Liver (tissue), 8 donors: ENCODE measurements at regions not wholly inside any gene's neighbourhood (a gene's known extent, or its start where the extent isn't known, plus 50 kb on each side); places are given as distances from the start of the nearest gene placed in this dataset.

Experiments used
- DNase-seq: peaks from one replicate; pipeline ENCODE4 v3.0.0-alpha.2; 2017; ENCODE audit warnings: low spot score
- H3K27ac ChIP-seq, 2 donors: one replicate each; pipeline ENCODE4 v1.7.0; 2013; ENCODE audit warnings: inconsistent platforms in 2 of 2, low read length in 2 of 2, control low read depth in 1 of 2, low read depth in 1 of 2, mild to moderate bottlenecking in 1 of 2
- H3K27me3 ChIP-seq, 4 donors: one replicate each; pipeline versions ENCODE4 v1.6.1 to v1.7.0; 2013; ENCODE audit warnings: low read length in 3 of 4, inconsistent platforms in 1 of 4, mild to moderate bottlenecking in 1 of 4, moderate library complexity in 1 of 4; ENCODE audit not compliant: control insufficient read depth in 4 of 4, insufficient read depth in 4 of 4
- H3K36me3 ChIP-seq, 4 donors: one replicate each; pipeline versions ENCODE4 v1.6.1 to v1.7.0; 2013; ENCODE audit warnings: low read length in 3 of 4, mild to moderate bottlenecking in 3 of 4, low read depth in 1 of 4, moderate library complexity in 1 of 4; ENCODE audit not compliant: control insufficient read depth in 4 of 4, insufficient read depth in 3 of 4
- H3K4me1 ChIP-seq, 4 donors: one replicate each; pipeline versions ENCODE4 v1.6.1 to v1.7.0; 2013; ENCODE audit warnings: low read length in 3 of 4, mild to moderate bottlenecking in 3 of 4, moderate library complexity in 1 of 4; ENCODE audit not compliant: control insufficient read depth in 4 of 4, insufficient read depth in 4 of 4
- H3K4me3 ChIP-seq, 3 donors: one replicate each; pipeline versions ENCODE4 v1.6.1 to v1.7.0; 2013; ENCODE audit warnings: low read length in 3 of 3, control low read depth in 1 of 3, low read depth in 1 of 3, mild to moderate bottlenecking in 1 of 3
- H3K9ac ChIP-seq, 2 donors: one replicate each; pipeline ENCODE4 v1.7.0; 2013; ENCODE audit warnings: low read length in 2 of 2, mild to moderate bottlenecking in 2 of 2, moderate library complexity in 2 of 2, control low read depth in 1 of 2, low read depth in 1 of 2
- H3K9me3 ChIP-seq, 4 donors: one replicate each; pipeline versions ENCODE4 v1.6.1 to v1.7.0; 2013; ENCODE audit warnings: low read length in 3 of 4; ENCODE audit not compliant: control insufficient read depth in 4 of 4
- ATF3 ChIP-seq: IDR thresholded peaks from 2 replicates; pipeline ENCODE4 v1.6.1; 2016; ENCODE audit warnings: antibody characterized with exemption
- EGR1 ChIP-seq, 2 donors: IDR thresholded peaks; 2 replicates each; pipeline ENCODE4 v1.6.1; 2016 to 2018; ENCODE audit warnings: antibody characterized with exemption in 2 of 2, low read depth in 2 of 2
- FOXA1 ChIP-seq: IDR thresholded peaks from 2 replicates; pipeline ENCODE4 v1.6.1; 2016; ENCODE audit warnings: antibody characterized with exemption
- FOXA2 ChIP-seq: IDR thresholded peaks from 2 replicates; pipeline ENCODE4 v1.6.1; 2016; ENCODE audit warnings: antibody characterized with exemption
- GABPA ChIP-seq, 2 donors: IDR thresholded peaks in 1 of 2; conservative IDR thresholded peaks in 1 of 2; 2 replicates each; pipeline ENCODE4 v1.6.1; 2016; ENCODE audit warnings: antibody characterized with exemption in 2 of 2, mild to moderate bottlenecking in 1 of 2, moderate library complexity in 1 of 2
- HNF4A ChIP-seq, 2 donors: conservative IDR thresholded peaks; 2 replicates each; pipeline ENCODE4 v1.6.1; 2016; ENCODE audit warnings: antibody characterized with exemption in 2 of 2, mild to moderate bottlenecking in 2 of 2
- HNF4G ChIP-seq: IDR thresholded peaks from 2 replicates; pipeline ENCODE4 v1.6.1; 2016; ENCODE audit warnings: antibody characterized with exemption
- JUND ChIP-seq, 2 donors: IDR thresholded peaks; 2 replicates each; pipeline ENCODE4 v1.6.1; 2016; ENCODE audit warnings: antibody characterized with exemption in 2 of 2
- RAD21 ChIP-seq, 2 donors: IDR thresholded peaks; 2 replicates each; pipeline ENCODE4 v1.6.1; 2016; ENCODE audit warnings: antibody characterized with exemption in 2 of 2, mild to moderate bottlenecking in 2 of 2
- REST ChIP-seq: IDR thresholded peaks from 2 replicates; pipeline ENCODE4 v1.6.1; 2016; ENCODE audit warnings: antibody characterized with exemption, mild to moderate bottlenecking
- RXRA ChIP-seq, 2 donors: IDR thresholded peaks; 2 replicates each; pipeline ENCODE4 v1.6.1; 2017 to 2018; ENCODE audit warnings: antibody characterized with exemption in 2 of 2, mild to moderate bottlenecking in 1 of 2
- SP1 ChIP-seq: IDR thresholded peaks from 2 replicates; pipeline ENCODE4 v1.6.1; 2018; ENCODE audit warnings: antibody characterized with exemption, mild to moderate bottlenecking
- TAF1 ChIP-seq: conservative IDR thresholded peaks from 2 replicates; pipeline ENCODE4 v1.6.1; 2016; ENCODE audit warnings: antibody characterized with exemption, mild to moderate bottlenecking
- YY1 ChIP-seq: IDR thresholded peaks from 2 replicates; pipeline ENCODE4 v1.6.1; 2016; ENCODE audit warnings: antibody characterized with exemption, mild to moderate bottlenecking
- ZBTB33 ChIP-seq: IDR thresholded peaks from 2 replicates; pipeline ENCODE4 v1.6.1; 2016; ENCODE audit warnings: antibody characterized with exemption
- WGBS: extraction: QIAGEN DNeasy Blood & Tissue Kit; methylation state at CpG from one replicate; pipeline ENCODE4 v1.1.7; 2013; 5-methylcytosine and 5-hydroxymethylcytosine counted together
- TF ChIP-seq, protein P1 (sequence below): fragments of 150-350 bp; IDR thresholded peaks from 2 replicates; pipeline ENCODE4 v1.5.1; 2017; ENCODE audit warnings: improper control_type of control experiment, low read depth, low read length; ENCODE audit not compliant: missing input control
- donor health status: healthy.
- donor health status: healthy.
- donor health status: healthy.
- donor health status: healthy.
- donor health status: healthy.

- TF ChIP-seq HNF4G, result no peak
- no peak for TF ChIP-seq TAF1
- no peak for TF ChIP-seq RAD21 (IDR thresholded peaks at IDR 0.05)
- TF ChIP-seq GABPA (IDR thresholded peaks at IDR 0.05 in 1 of 2, conservative IDR thresholded peaks at IDR 0.05 in 1 of 2), result no peak
- no peak for TF ChIP-seq FOXA1
- TF ChIP-seq HNF4A (conservative IDR thresholded peaks at IDR 0.05), result no peak
- TF ChIP-seq EGR1 (IDR thresholded peaks at IDR 0.05; ENCODE audit: low read depth in 2 of 2), result no peak
- no peak for TF ChIP-seq REST
Observed at GRCh38 chr5:23884405-23885031, 377.1 kb downstream of the PRDM9 start (continued).

DNA sequence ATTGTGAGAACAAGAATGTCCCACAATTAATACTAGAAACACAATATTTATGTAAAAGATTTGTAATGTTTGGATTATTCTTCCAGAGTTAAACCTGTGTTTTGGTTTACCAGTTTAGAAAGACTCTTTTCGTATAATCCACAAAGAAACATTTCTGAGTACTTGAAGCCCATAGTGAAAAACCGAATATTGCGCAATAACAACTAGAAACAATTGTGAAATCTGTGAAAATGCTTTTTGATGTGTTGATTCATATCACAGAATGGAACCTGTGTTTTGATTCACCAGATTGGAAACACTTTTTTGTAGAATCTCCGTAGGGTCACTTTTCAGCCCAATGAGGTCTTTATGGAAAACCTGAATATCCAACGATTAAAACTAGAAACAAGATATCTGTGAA lies 386.2 kb downstream of the PRDM9 start:
- WGBS, result 81% methylated on average over 5 of the region's 5 CpGs
- Histone ChIP-seq H3K4me1 (no peaks in the 10 kb centered on the region), H3K36me3 (no peaks in the 10 kb centered on the region), H3K27me3 (no peaks in the 10 kb centered on the region), H3K9me3 (peaks cover 0 to 9% (median 0%) of the 10 kb centered on the region in 4 donors), H3K9ac (no peak overlapping the region), H3K4me3 (no peak overlapping the region), H3K27ac (no peak overlapping the region)
- no peak for DNase-seq
- TF ChIP-seq EGR1 (IDR thresholded peaks at IDR 0.05; ENCODE audit: low read depth in 2 of 2) (no peak), FOXA2 (no peak), ZBTB33 (no peak), ATF3 (no peak), YY1 (no peak), TAF1 (no peak), RXRA (IDR thresholded peaks at IDR 0.05) (no peak), HNF4A (conservative IDR thresholded peaks at IDR 0.05) (no peak), GABPA (IDR thresholded peaks at IDR 0.05 in 1 of 2, conservative IDR thresholded peaks at IDR 0.05 in 1 of 2) (no peak), SP1 (no peak), JUND (IDR thresholded peaks at IDR 0.05) (no peak), REST (no peak), FOXA1 (no peak), RAD21 (IDR thresholded peaks at IDR 0.05) (no peak), HNF4G (no peak)
- TF ChIP-seq, protein P1, sequence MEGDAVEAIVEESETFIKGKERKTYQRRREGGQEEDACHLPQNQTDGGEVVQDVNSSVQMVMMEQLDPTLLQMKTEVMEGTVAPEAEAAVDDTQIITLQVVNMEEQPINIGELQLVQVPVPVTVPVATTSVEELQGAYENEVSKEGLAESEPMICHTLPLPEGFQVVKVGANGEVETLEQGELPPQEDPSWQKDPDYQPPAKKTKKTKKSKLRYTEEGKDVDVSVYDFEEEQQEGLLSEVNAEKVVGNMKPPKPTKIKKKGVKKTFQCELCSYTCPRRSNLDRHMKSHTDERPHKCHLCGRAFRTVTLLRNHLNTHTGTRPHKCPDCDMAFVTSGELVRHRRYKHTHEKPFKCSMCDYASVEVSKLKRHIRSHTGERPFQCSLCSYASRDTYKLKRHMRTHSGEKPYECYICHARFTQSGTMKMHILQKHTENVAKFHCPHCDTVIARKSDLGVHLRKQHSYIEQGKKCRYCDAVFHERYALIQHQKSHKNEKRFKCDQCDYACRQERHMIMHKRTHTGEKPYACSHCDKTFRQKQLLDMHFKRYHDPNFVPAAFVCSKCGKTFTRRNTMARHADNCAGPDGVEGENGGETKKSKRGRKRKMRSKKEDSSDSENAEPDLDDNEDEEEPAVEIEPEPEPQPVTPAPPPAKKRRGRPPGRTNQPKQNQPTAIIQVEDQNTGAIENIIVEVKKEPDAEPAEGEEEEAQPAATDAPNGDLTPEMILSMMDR, result no peak
